Kidney (tissue), 13 donors: ENCODE measurements at regions not wholly inside any gene's neighbourhood (a gene's known extent, or its start where the extent isn't known, plus 50 kb on each side); places are given as distances from the start of the nearest gene placed in this dataset.
A peak's percentile ranks its signal among the peaks of the same experiment; 100 is the strongest.

Source experiments
- DNase-seq, 5 donors: peaks; one replicate each; pipeline ENCODE4 v3.0.0-alpha.2; 2013 to 2020
- FAIRE-seq: peaks from 2 replicates; lab custom pipeline; 2012; peaks lifted over from hg19 to GRCh38; lab: Jason Lieb, UNC
- H3K27ac ChIP-seq, 2 donors: one replicate each; pipeline ENCODE4 v1.7.0; 2013; ENCODE audit warnings: low read depth in 2 of 2, low read length in 2 of 2, inconsistent platforms in 1 of 2
- H3K27me3 ChIP-seq: one replicate; pipeline ENCODE4 v1.7.1; 2013; ENCODE audit warnings: low read length, inconsistent platforms; ENCODE audit not compliant: control insufficient read depth, insufficient read depth
- H3K36me3 ChIP-seq, 3 donors: one replicate each; pipeline versions ENCODE4 v1.7.0 to v1.7.1; 2013; ENCODE audit warnings: low read length in 3 of 3, control low read depth in 1 of 3, inconsistent platforms in 1 of 3; ENCODE audit not compliant: insufficient read depth in 3 of 3, control insufficient read depth in 2 of 3
- H3K4me1 ChIP-seq, 3 donors: one replicate each; pipeline versions ENCODE4 v1.7.0 to v1.7.1; 2013; ENCODE audit warnings: low read length in 3 of 3, inconsistent platforms in 1 of 3, low read depth in 1 of 3; ENCODE audit not compliant: control insufficient read depth in 2 of 3, insufficient read depth in 2 of 3
- H3K4me3 ChIP-seq, 3 donors: one replicate each; pipeline versions ENCODE4 v1.7.0 to v1.8.1; 2013; ENCODE audit warnings: low read length in 3 of 3, control low read depth in 1 of 3, inconsistent platforms in 1 of 3
- H3K9ac ChIP-seq, 3 donors: one replicate each; pipeline versions ENCODE4 v1.7.0 to v1.7.1; 2013; ENCODE audit warnings: low read length in 3 of 3, control low read depth in 1 of 3, inconsistent platforms in 1 of 3
- H3K9me3 ChIP-seq, 3 donors: one replicate each; pipeline versions ENCODE4 v1.7.0 to v1.7.1; 2013; ENCODE audit warnings: low read length in 3 of 3, control low read depth in 1 of 3, inconsistent platforms in 1 of 3; ENCODE audit not compliant: control insufficient read depth in 2 of 3, insufficient read depth in 1 of 3
- intact Hi-C: fragments of 100-400 bp; cut with DNase I; formaldehyde crosslinking; loops from one replicate; pipeline ENCODE4 v1.11.1; 2022
- TF ChIP-seq, protein P1 (sequence below): IDR thresholded peaks from 3 replicates; pipeline ENCODE4 v1.5.1; 2012; ENCODE audit warnings: mild to moderate bottlenecking, moderate library complexity, borderline replicate concordance; ENCODE audit not compliant: insufficient read depth; ENCODE audit errors: extremely low read depth
- donor health status: control.
- donor health status: control.
- donor health status: control.
- donor health status: control.
- donor health status: control.
- donor health status: DM: yes; HTN: yes; CAD: no.
- donor health status: Normal renal cell carcinoma (clear cell type).

DNA sequence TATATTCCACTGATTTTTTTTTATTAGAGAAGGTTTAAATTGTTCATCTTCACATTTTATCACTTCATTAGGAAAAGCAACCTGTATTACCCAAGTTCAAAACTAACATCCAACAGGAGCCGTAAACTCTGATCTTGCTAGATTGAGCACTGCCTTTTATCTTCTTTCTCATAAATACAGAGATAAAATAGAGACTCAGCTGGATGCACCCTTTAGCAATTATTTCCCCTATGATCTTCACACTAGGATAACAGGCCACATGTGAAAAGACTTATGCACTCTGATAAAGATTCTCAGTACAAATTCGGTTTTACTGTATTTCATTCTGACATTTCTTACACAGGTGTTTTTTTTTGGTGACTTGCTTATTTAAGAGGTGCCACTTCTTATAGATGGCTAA, 2438.2 kb upstream of the PCDH20 start:
- Histone ChIP-seq H3K4me1 (no peaks in the 10 kb centered on the region), H3K27ac (no peak overlapping the region), H3K27me3 (no peaks in the 10 kb centered on the region), H3K9ac (no peak overlapping the region), H3K4me3 (no peak overlapping the region), H3K36me3 (no peaks in the 10 kb centered on the region), H3K9me3 (no peaks in the 10 kb centered on the region)
- intact Hi-C loops = no loop called here
- TF ChIP-seq, protein P1, sequence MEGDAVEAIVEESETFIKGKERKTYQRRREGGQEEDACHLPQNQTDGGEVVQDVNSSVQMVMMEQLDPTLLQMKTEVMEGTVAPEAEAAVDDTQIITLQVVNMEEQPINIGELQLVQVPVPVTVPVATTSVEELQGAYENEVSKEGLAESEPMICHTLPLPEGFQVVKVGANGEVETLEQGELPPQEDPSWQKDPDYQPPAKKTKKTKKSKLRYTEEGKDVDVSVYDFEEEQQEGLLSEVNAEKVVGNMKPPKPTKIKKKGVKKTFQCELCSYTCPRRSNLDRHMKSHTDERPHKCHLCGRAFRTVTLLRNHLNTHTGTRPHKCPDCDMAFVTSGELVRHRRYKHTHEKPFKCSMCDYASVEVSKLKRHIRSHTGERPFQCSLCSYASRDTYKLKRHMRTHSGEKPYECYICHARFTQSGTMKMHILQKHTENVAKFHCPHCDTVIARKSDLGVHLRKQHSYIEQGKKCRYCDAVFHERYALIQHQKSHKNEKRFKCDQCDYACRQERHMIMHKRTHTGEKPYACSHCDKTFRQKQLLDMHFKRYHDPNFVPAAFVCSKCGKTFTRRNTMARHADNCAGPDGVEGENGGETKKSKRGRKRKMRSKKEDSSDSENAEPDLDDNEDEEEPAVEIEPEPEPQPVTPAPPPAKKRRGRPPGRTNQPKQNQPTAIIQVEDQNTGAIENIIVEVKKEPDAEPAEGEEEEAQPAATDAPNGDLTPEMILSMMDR = no peak
- no peak for DNase-seq
- no peak for FAIRE-seq

DNA sequence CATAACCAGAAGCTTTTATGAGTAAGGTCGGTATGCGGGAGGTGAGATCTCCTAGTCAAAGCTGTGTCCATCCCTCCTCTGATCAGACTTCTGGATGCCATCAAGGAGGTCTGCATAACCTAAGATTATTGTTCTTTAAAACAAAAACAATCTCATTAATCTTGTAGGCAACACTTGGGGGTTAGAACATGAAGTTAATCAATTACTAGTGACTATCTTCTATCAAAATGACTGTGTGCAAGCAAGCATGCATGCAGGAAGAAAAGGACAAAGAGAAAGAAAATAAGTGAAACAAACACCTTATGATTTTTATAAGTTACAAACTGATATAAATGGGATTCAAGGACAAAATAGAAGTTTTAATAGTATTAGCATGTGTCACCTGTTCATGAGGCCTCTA, 2435.9 kb upstream of the PCDH20 start:
- DNase-seq (peak in 1 of 5 donors; percentile 1), FAIRE-seq (no peak)
- TF ChIP-seq, protein P1 = no peak
- Histone ChIP-seq H3K4me3 (no peak overlapping the region), H3K9me3 (no peaks in the 10 kb centered on the region), H3K27ac (no peak overlapping the region), H3K4me1 (no peaks in the 10 kb centered on the region), H3K36me3 (no peaks in the 10 kb centered on the region), H3K9ac (no peak overlapping the region), H3K27me3 (no peaks in the 10 kb centered on the region)
- intact Hi-C loops = no loop called here

DNA sequence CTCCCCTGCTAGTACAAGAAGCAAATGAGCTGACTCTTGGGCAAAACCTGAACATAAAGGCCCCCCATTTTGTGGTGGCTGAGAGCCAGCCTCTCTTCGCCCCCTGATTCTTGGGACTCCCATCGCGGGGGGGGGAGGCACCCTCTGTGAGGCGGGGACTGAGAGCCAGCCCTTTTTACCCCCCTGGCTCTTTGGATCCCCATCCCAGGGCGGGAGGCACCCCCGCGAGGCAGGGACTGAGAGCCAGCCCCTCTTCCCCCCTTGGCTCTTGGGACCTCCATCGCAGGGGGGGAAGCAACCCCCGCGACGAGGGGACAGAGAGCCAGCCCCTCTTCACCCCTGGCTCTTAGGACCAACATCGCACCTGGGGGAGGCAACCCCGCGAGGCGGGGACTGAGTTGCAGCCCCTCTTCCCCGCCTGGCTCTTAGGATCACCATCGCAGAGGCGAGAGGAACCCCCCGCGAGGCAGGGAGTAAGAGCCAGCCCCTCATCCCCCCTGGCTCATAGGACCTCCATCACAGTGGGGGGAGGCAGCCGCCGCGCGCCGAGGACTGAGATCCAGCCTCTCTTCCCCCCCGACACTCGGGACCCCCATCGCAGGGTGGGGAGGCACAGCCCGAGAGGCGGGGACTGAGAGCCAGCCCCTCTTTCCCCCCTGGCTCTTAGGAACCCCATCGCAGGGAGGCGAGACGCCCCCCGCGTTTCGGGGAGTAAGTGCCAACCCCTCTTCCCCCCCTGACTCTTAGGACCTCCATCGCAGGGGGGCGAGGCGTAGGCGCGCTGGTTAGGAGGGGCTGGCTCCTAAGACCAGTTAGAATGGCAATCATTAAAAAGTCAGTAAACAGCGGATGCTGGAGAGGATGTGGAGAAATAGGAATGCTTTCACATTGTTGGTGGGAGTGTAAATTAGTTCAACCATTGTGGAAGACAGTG, 2428.4 kb upstream of the PCDH20 start:
- H3K4me1 ChIP-seq = no peaks in the 10 kb centered on the region
- intact Hi-C loops = no loop called here
- H3K4me3 ChIP-seq = no peak overlapping the region
- no peak overlapping the region for H3K27ac ChIP-seq
- H3K27me3 ChIP-seq = no peaks in the 10 kb centered on the region
- H3K9ac ChIP-seq = no peak overlapping the region
- H3K36me3 ChIP-seq = no peaks in the 10 kb centered on the region
- no peaks in the 10 kb centered on the region for H3K9me3 ChIP-seq
- FAIRE-seq (no peak), DNase-seq (peak in 1 of 5 donors; percentile 71)
- TF ChIP-seq, protein P1 = no peak
